GM23248 (cell line): ENCODE measurements at regions not wholly inside any gene's neighbourhood (a gene's known extent, or its start where the extent isn't known, plus 50 kb on each side); places are given as distances from the start of the nearest gene placed in this dataset.
"Not testable (repeated sequence)": the region's sequence is repeated elsewhere in the genome, so short reads cannot be mapped to it uniquely, and the experiment has no call there.

Experiments
- EZH2 ChIP-seq: fragments of 200-600 bp; sonication (generic); IDR thresholded peaks from 2 replicates; pipeline ENCODE4 v1.6.1; 2018; ENCODE audit warnings: antibody characterized with exemption, mild to moderate bottlenecking; ENCODE audit not compliant: insufficient read depth, poor library complexity, severe bottlenecking
- EZH2phosphoT487 ChIP-seq: fragments of 200-600 bp; sonication (generic); IDR thresholded peaks from 2 replicates; pipeline ENCODE4 v1.6.1; 2018; ENCODE audit warnings: antibody characterized with exemption, moderate library complexity, mild to moderate bottlenecking, low read depth; ENCODE audit not compliant: insufficient read depth

- TF ChIP-seq EZH2, EZH2phosphoT487: not testable (repeated sequence)
These were observed 162.2 kb downstream of the LMLN start for GRCh38 chr3:198122184-198122583.
